ENCODE measurements at regions not wholly inside any gene's neighbourhood (a gene's known extent, or its start where the extent isn't known, plus 50 kb on each side); places are given as distances from the start of the nearest gene placed in this dataset.
"Not testable (repeated sequence)": the region's sequence is repeated elsewhere in the genome, so short reads cannot be mapped to it uniquely, and the experiment has no call there.

- H4K20me1 ChIP-seq (ENCODE audit: insufficient read depth); H3K36me3 ChIP-seq (ENCODE audit: low read depth); H3K27ac ChIP-seq; H3K9me3 ChIP-seq (ENCODE audit: low read depth); H3K9ac ChIP-seq; H3K79me2 ChIP-seq (ENCODE audit: insufficient read depth); H3K9me2 ChIP-seq (ENCODE audit: insufficient read depth); H3K4me1 ChIP-seq (ENCODE audit: insufficient read depth); H3F3A ChIP-seq (ENCODE audit: insufficient read depth); in situ Hi-C loops (cut with MboI); H2AFZ ChIP-seq; H3K4me2 ChIP-seq (ENCODE audit: unreplicated experiment); H3K4me3 ChIP-seq; DNase-seq; H3K27me3 ChIP-seq (replicated peaks; ENCODE audit: insufficient read depth): not testable (repeated sequence)
- 39 to 44% methylated on average over 6 of the region's 6 CpGs for WGBS, 2 experiments (ENCODE audit: low coverage in 1 of 2, low lambda C conversion rate in 2 of 2, missing lambda C conversion rate in 2 of 2)
These were observed 140.1 kb downstream of the ARRDC4 start for GRCh38 chr15:98100606-98101005.

GRCh38 chr15:98103570-98103969 lies 143.1 kb downstream of the ARRDC4 start:
- WGBS, 2 experiments (ENCODE audit: low coverage in 1 of 2, low lambda C conversion rate in 2 of 2, missing lambda C conversion rate in 2 of 2) = 66 to 68% methylated on average over 6 of the region's 6 CpGs
- H3K27ac ChIP-seq = no peak overlapping the region
- H3K9ac ChIP-seq = no peak overlapping the region

GRCh38 chr15:98104386-98105151 lies 144.1 kb downstream of the ARRDC4 start:
- H3F3A ChIP-seq (ENCODE audit: insufficient read depth); H3K4me3 ChIP-seq; H3K27me3 ChIP-seq (replicated peaks; ENCODE audit: insufficient read depth); H3K4me2 ChIP-seq (ENCODE audit: unreplicated experiment); H3K79me2 ChIP-seq (ENCODE audit: insufficient read depth); H4K20me1 ChIP-seq (ENCODE audit: insufficient read depth); DNase-seq; H3K27ac ChIP-seq; H3K4me1 ChIP-seq (ENCODE audit: insufficient read depth); in situ Hi-C loops (cut with MboI); H3K9me2 ChIP-seq (ENCODE audit: insufficient read depth); H3K9ac ChIP-seq; H2AFZ ChIP-seq; H3K9me3 ChIP-seq (ENCODE audit: low read depth); H3K36me3 ChIP-seq (ENCODE audit: low read depth): not testable (repeated sequence)
- 84 to 85% methylated on average over 37 to 53 of the region's 53 CpGs for WGBS, 2 experiments (ENCODE audit: low coverage in 1 of 2, low lambda C conversion rate in 2 of 2, missing lambda C conversion rate in 2 of 2)

More at GRCh38 chr15:98103570-98103969, 143.1 kb downstream of the ARRDC4 start:
- Histone ChIP-seq H3K9me3 (ENCODE audit: low read depth) (no peaks in the 10 kb centered on the region), H3K4me2 (ENCODE audit: unreplicated experiment) (no peak overlapping the region), H3K36me3 (ENCODE audit: low read depth) (no peaks in the 10 kb centered on the region), H3K79me2 (ENCODE audit: insufficient read depth) (no peaks in the 10 kb centered on the region), H3K9me2 (ENCODE audit: insufficient read depth) (no peaks in the 10 kb centered on the region), H3F3A (ENCODE audit: insufficient read depth) (no peaks in the 10 kb centered on the region), H3K4me3 (no peak overlapping the region), H4K20me1 (ENCODE audit: insufficient read depth) (no peaks in the 10 kb centered on the region), H2AFZ (no peak overlapping the region), H3K4me1 (ENCODE audit: insufficient read depth) (no peaks in the 10 kb centered on the region), H3K27me3 (replicated peaks; ENCODE audit: insufficient read depth) (no peaks in the 10 kb centered on the region)
- no peak for DNase-seq
- TF ChIP-seq EZH2phosphoT487 (IDR thresholded peaks at IDR 0.05; ENCODE audit: insufficient read depth, low read depth) (no peak), EZH2 (IDR thresholded peaks at IDR 0.05; ENCODE audit: insufficient read depth, poor library complexity, severe bottlenecking) (no peak)
- in situ Hi-C loops (cut with MboI) = no loop called here

- H4K20me1 ChIP-seq (ENCODE audit: insufficient read depth); H3K4me3 ChIP-seq; H3F3A ChIP-seq (ENCODE audit: insufficient read depth); H3K36me3 ChIP-seq (ENCODE audit: low read depth); H3K79me2 ChIP-seq (ENCODE audit: insufficient read depth); H3K9ac ChIP-seq; DNase-seq; H3K9me2 ChIP-seq (ENCODE audit: insufficient read depth); H3K27me3 ChIP-seq (replicated peaks; ENCODE audit: insufficient read depth); in situ Hi-C loops (cut with MboI); H3K27ac ChIP-seq; H3K4me1 ChIP-seq (ENCODE audit: insufficient read depth); H2AFZ ChIP-seq; H3K9me3 ChIP-seq (ENCODE audit: low read depth); H3K4me2 ChIP-seq (ENCODE audit: unreplicated experiment): not testable (repeated sequence)
- WGBS, 2 experiments (ENCODE audit: low coverage in 1 of 2, low lambda C conversion rate in 2 of 2, missing lambda C conversion rate in 2 of 2) = 34 to 45% methylated on average over 10 of the region's 10 CpGs
These were observed 146.2 kb downstream of the ARRDC4 start for GRCh38 chr15:98106615-98107194.

GRCh38 chr15:98111806-98112205 lies 151.3 kb downstream of the ARRDC4 start:
- H3K36me3 ChIP-seq (ENCODE audit: low read depth) = no peaks in the 10 kb centered on the region
- H3K9me3 ChIP-seq (ENCODE audit: low read depth) = no peaks in the 10 kb centered on the region
- H3K4me1 ChIP-seq (ENCODE audit: insufficient read depth) = no peaks in the 10 kb centered on the region
- H3K4me3 ChIP-seq = no peak overlapping the region
- no peak for DNase-seq
- in situ Hi-C loops (cut with MboI) = no loop called here
- H3K4me2 ChIP-seq (ENCODE audit: unreplicated experiment) = no peak overlapping the region
- H2AFZ ChIP-seq = no peak overlapping the region
- H3K27me3 ChIP-seq (replicated peaks; ENCODE audit: insufficient read depth) = no peaks in the 10 kb centered on the region
- 32 to 33% methylated on average over 3 of the region's 3 CpGs for WGBS, 2 experiments (ENCODE audit: low coverage in 1 of 2, low lambda C conversion rate in 2 of 2, missing lambda C conversion rate in 2 of 2)
- no peak overlapping the region for H3K9ac ChIP-seq
- no peaks in the 10 kb centered on the region for H4K20me1 ChIP-seq (ENCODE audit: insufficient read depth)
- no peak overlapping the region for H3K27ac ChIP-seq
- H3K9me2 ChIP-seq (ENCODE audit: insufficient read depth) = no peaks in the 10 kb centered on the region
- TF ChIP-seq EZH2phosphoT487 (IDR thresholded peaks at IDR 0.05; ENCODE audit: insufficient read depth, low read depth) = no peak
- TF ChIP-seq EZH2 (IDR thresholded peaks at IDR 0.05; ENCODE audit: insufficient read depth, poor library complexity, severe bottlenecking) = no peak
- no peaks in the 10 kb centered on the region for H3F3A ChIP-seq (ENCODE audit: insufficient read depth)
- no peaks in the 10 kb centered on the region for H3K79me2 ChIP-seq (ENCODE audit: insufficient read depth)
